IPS-18a (cell line): ENCODE measurements at regions not wholly inside any gene's neighbourhood (a gene's known extent, or its start where the extent isn't known, plus 50 kb on each side); places are given as distances from the start of the nearest gene placed in this dataset.

Source experiments
- H3K27ac ChIP-seq: one replicate; pipeline ENCODE4 v1.5.1; 2013; ENCODE audit warnings: low read length
- H3K27me3 ChIP-seq: one replicate; pipeline ENCODE4 v1.6.1; 2013; ENCODE audit warnings: mild to moderate bottlenecking, low read length; ENCODE audit not compliant: control insufficient read depth, insufficient read depth
- H3K36me3 ChIP-seq: one replicate; pipeline ENCODE4 v1.6.1; 2013; ENCODE audit warnings: low read depth, low read length; ENCODE audit not compliant: control insufficient read depth
- H3K4me1 ChIP-seq: one replicate; pipeline ENCODE4 v1.6.1; 2013; ENCODE audit warnings: low read depth, low read length; ENCODE audit not compliant: control insufficient read depth
- H3K4me3 ChIP-seq: one replicate; pipeline ENCODE4 v1.5.1; 2013; ENCODE audit warnings: low read length
- H3K9ac ChIP-seq: one replicate; pipeline ENCODE4 v1.6.1; 2013; ENCODE audit warnings: mild to moderate bottlenecking, low read length, moderate library complexity
- H3K9me3 ChIP-seq: one replicate; pipeline ENCODE4 v1.6.1; 2013; ENCODE audit warnings: low read depth, low read length; ENCODE audit not compliant: control insufficient read depth

GRCh38 chr12:127005406-127005805 lies 1261.6 kb upstream of the TMEM132C start:
- Histone ChIP-seq H3K9ac (no peak overlapping the region), H3K9me3 (peaks cover 27% of the 10 kb centered on the region), H3K36me3 (no peaks in the 10 kb centered on the region), H3K4me1 (no peaks in the 10 kb centered on the region), H3K27me3 (no peaks in the 10 kb centered on the region), H3K27ac (no peak overlapping the region), H3K4me3 (no peak overlapping the region)

DNA sequence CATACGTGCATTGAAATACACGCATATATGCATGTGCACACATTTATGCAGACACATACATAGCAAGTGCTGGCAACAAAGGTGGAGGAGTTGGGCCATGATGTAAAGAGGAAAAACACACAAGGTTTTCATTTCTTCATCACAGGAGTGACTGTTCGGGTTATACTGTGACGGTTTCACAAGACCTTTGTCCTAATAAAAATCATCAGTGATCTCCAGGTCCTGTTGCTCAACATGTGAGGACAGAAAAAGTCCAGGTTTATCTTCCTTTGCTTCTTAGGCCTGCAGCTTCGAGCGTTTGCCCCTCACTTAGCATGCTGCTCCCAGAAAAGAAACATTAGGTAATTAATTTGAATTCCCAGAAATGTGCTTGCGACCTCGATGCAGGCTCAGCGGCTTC lies 1260.0 kb upstream of the TMEM132C start:
- H3K4me3 ChIP-seq: no peak overlapping the region
- no peak overlapping the region for H3K9ac ChIP-seq
- no peak overlapping the region for H3K27ac ChIP-seq
- peaks cover 27% of the 10 kb centered on the region for H3K9me3 ChIP-seq
- no peaks in the 10 kb centered on the region for H3K27me3 ChIP-seq
- no peaks in the 10 kb centered on the region for H3K4me1 ChIP-seq
- H3K36me3 ChIP-seq: no peaks in the 10 kb centered on the region

GRCh38 chr12:127008755-127009403 lies 1258.1 kb upstream of the TMEM132C start:
- H3K4me3 ChIP-seq: no peak overlapping the region
- no peaks in the 10 kb centered on the region for H3K4me1 ChIP-seq
- H3K9ac ChIP-seq: no peak overlapping the region
- no peaks in the 10 kb centered on the region for H3K27me3 ChIP-seq
- no peaks in the 10 kb centered on the region for H3K36me3 ChIP-seq
- H3K27ac ChIP-seq: no peak overlapping the region
- H3K9me3 ChIP-seq: peaks cover 24% of the 10 kb centered on the region

GRCh38 chr12:127012109-127012508 lies 1254.9 kb upstream of the TMEM132C start:
- no peaks in the 10 kb centered on the region for H3K36me3 ChIP-seq
- no peak overlapping the region for H3K4me3 ChIP-seq
- H3K4me1 ChIP-seq: no peaks in the 10 kb centered on the region
- peaks cover 14% of the 10 kb centered on the region for H3K9me3 ChIP-seq
- H3K27me3 ChIP-seq: no peaks in the 10 kb centered on the region
- H3K27ac ChIP-seq: no peak overlapping the region
- H3K9ac ChIP-seq: no peak overlapping the region

GRCh38 chr12:127013197-127013596 lies 1253.8 kb upstream of the TMEM132C start:
- peaks cover 14% of the 10 kb centered on the region for H3K9me3 ChIP-seq
- no peaks in the 10 kb centered on the region for H3K27me3 ChIP-seq
- H3K27ac ChIP-seq: no peak overlapping the region
- H3K36me3 ChIP-seq: no peaks in the 10 kb centered on the region
- H3K9ac ChIP-seq: no peak overlapping the region
- H3K4me3 ChIP-seq: no peak overlapping the region
- H3K4me1 ChIP-seq: no peaks in the 10 kb centered on the region

DNA sequence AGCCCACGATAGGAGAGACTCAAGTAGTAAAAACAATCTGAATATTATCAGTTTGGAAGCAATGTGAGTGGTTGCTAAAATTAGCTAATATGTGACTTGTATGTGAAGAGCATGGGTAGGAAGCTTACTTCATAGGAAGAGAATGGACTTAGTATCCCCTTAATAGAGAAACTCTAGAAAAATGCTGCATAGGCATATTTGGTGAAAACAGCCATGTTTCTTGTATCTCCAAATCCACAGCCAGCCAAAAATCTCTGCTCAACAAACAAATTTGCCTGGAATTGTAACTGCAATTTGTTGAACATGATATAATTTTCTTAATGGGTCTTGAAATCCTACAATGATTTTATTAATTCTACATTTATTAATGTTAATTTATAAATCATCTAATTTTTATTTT lies 1252.9 kb upstream of the TMEM132C start:
- Histone ChIP-seq H3K36me3 (no peaks in the 10 kb centered on the region), H3K4me1 (no peaks in the 10 kb centered on the region), H3K27ac (no peak overlapping the region), H3K9me3 (peaks cover 18% of the 10 kb centered on the region), H3K27me3 (no peaks in the 10 kb centered on the region), H3K9ac (no peak overlapping the region), H3K4me3 (no peak overlapping the region)

DNA sequence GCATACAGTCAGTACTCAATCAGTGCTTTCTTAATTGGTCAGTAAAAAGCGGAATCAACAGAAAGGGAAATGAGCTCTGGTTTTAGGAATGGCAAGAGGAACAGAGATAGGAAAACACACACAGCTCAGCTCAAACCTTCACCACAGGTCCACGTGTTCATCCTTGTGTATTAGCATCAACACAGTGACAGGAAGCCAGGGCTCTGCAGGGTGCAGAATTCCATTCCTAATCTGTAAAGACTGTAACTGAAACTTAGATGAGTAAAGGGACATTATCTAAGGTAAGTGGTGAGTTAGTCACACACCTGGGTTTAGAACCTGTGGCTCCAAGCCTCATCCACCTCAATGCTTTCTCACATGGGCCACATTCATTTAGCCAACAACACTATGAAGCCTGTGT lies 1242.2 kb upstream of the TMEM132C start:
- no peaks in the 10 kb centered on the region for H3K27me3 ChIP-seq
- H3K9me3 ChIP-seq: peaks cover 29% of the 10 kb centered on the region
- no peak overlapping the region for H3K4me3 ChIP-seq
- H3K9ac ChIP-seq: no peak overlapping the region
- H3K27ac ChIP-seq: no peak overlapping the region
- H3K4me1 ChIP-seq: no peaks in the 10 kb centered on the region
- H3K36me3 ChIP-seq: no peaks in the 10 kb centered on the region

- H3K4me1 ChIP-seq: no peaks in the 10 kb centered on the region
- no peaks in the 10 kb centered on the region for H3K27me3 ChIP-seq
- H3K9ac ChIP-seq: no peak overlapping the region
- H3K27ac ChIP-seq: no peak overlapping the region
- H3K36me3 ChIP-seq: no peaks in the 10 kb centered on the region
- H3K4me3 ChIP-seq: no peak overlapping the region
- peaks cover 27% of the 10 kb centered on the region for H3K9me3 ChIP-seq
Measured at GRCh38 chr12:127025545-127025944, 1241.4 kb upstream of the TMEM132C start.

- Histone ChIP-seq H3K4me3 (no peak overlapping the region), H3K9ac (no peak overlapping the region), H3K36me3 (no peaks in the 10 kb centered on the region), H3K27me3 (no peaks in the 10 kb centered on the region), H3K9me3 (peaks cover 9% of the 10 kb centered on the region), H3K27ac (no peak overlapping the region), H3K4me1 (no peaks in the 10 kb centered on the region)
Measured at GRCh38 chr12:127035011-127035879, 1231.7 kb upstream of the TMEM132C start.

GRCh38 chr12:127038152-127038551 lies 1228.8 kb upstream of the TMEM132C start:
- no peak overlapping the region for H3K9ac ChIP-seq
- H3K27ac ChIP-seq: no peak overlapping the region
- H3K27me3 ChIP-seq: no peaks in the 10 kb centered on the region
- H3K36me3 ChIP-seq: no peaks in the 10 kb centered on the region
- peaks cover 6% of the 10 kb centered on the region for H3K9me3 ChIP-seq
- H3K4me1 ChIP-seq: no peaks in the 10 kb centered on the region
- no peak overlapping the region for H3K4me3 ChIP-seq

- H3K4me1 ChIP-seq: no peaks in the 10 kb centered on the region
- H3K9ac ChIP-seq: no peak overlapping the region
- H3K9me3 ChIP-seq: peaks cover 7% of the 10 kb centered on the region
- H3K27ac ChIP-seq: no peak overlapping the region
- no peaks in the 10 kb centered on the region for H3K36me3 ChIP-seq
- H3K4me3 ChIP-seq: no peak overlapping the region
- H3K27me3 ChIP-seq: no peaks in the 10 kb centered on the region
Measured at GRCh38 chr12:127038761-127039160, 1228.2 kb upstream of the TMEM132C start.
